ENCODE measurements at regions not wholly inside any gene's neighbourhood (a gene's known extent, or its start where the extent isn't known, plus 50 kb on each side); places are given as distances from the start of the nearest gene placed in this dataset.

DNA sequence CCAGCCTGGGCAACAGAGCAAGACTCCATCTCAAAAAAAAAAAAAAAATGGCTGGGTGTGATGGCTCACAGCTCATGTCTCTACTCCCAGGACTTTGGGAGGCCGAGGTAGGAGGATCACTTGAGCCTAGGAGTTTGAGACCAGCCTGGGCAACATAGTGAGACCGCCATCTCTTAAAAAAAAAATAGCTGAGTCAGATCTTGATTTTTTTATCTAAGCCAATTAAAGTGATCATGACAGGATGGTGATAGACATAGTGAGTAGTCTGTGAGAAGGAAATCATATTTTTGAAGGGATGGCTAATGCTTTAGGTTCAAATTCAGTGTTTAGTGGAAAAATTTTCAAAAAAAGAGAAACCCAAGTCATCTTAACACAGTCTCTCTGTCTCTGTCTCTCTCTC lies 114.6 kb upstream of the JARID2 start:
- TF ChIP-seq POLR2A (IDR thresholded peaks at IDR 0.05; ENCODE audit: low read length) (no peak), GATA1 (IDR thresholded peaks at IDR 0.05; ENCODE audit: low read depth, low read length) (no peak)

All from erythroblast (primary cell).